B cell (primary cell): ENCODE measurements at regions not wholly inside any gene's neighbourhood (a gene's known extent, or its start where the extent isn't known, plus 50 kb on each side); places are given as distances from the start of the nearest gene placed in this dataset.

Source experiments
- ATAC-seq: fragments of 200-7000 bp; cut with Tn5 transposase; one replicate; pipeline ENCODE4 v1.10.0; 2021; ENCODE audit warnings: low read depth, mild to moderate bottlenecking, moderate number of reproducible peaks, moderate library complexity
- CTCF ChIA-PET: fragments of 350-600 bp; sonication (Branson Sonifier 250); formaldehyde crosslinking; loops from one replicate; lab custom pipeline; 2021; ENCODE audit warnings: antibody characterized with exemption, inconsistent platforms; lab: Charles Lee
- POLR2A ChIA-PET: fragments of 350-600 bp; sonication (Branson Sonifier 250); formaldehyde crosslinking; loops from one replicate; lab custom pipeline; 2021; ENCODE audit warnings: antibody characterized with exemption; lab: Charles Lee
- DNase-seq: peaks from one replicate; pipeline ENCODE4 v3.0.0; 2013
- H2AFZ ChIP-seq: 2 replicates; pipeline ENCODE4 v1.6.1; 2012; ENCODE audit warnings: mild to moderate bottlenecking, low read depth, low read length; ENCODE audit not compliant: insufficient read depth, poor library complexity, severe bottlenecking
- H3K27ac ChIP-seq, 2 donors: 1 replicate in 1 of 2; 2 replicates in 1 of 2; pipeline ENCODE4 v1.5.1; 2012 to 2013; ENCODE audit warnings: low read length in 2 of 2, mild to moderate bottlenecking in 2 of 2, moderate library complexity in 1 of 2
- H3K27me3 ChIP-seq, 4 experiments: fragments of 200-600 bp in 1 of 4; sonication (generic) in 1 of 4; replicated peaks in 1 of 4; 1 replicate in 2 of 4; 2 replicates in 2 of 4; pipeline versions ENCODE4 v1.6.1 to v1.7.0; 2013 to 2016; ENCODE audit warnings: low read length in 3 of 4, mild to moderate bottlenecking in 2 of 4, mixed read lengths in 1 of 4, moderate library complexity in 1 of 4; ENCODE audit not compliant: insufficient read depth in 4 of 4, control insufficient read depth in 3 of 4; ENCODE audit errors: control extremely low read depth in 1 of 4
- H3K36me3 ChIP-seq, 2 experiments: replicated peaks in 1 of 2; 1 replicate in 1 of 2; 2 replicates in 1 of 2; pipeline versions ENCODE4 v1.6.1 to v1.7.1; 2013; ENCODE audit warnings: low read length in 1 of 2; ENCODE audit not compliant: insufficient read depth in 2 of 2, control insufficient read depth in 1 of 2; ENCODE audit errors: control extremely low read depth in 1 of 2, extremely low read depth in 1 of 2
- H3K4me1 ChIP-seq, 2 donors: fragments of 200-600 bp in 1 of 2; sonication (generic) in 1 of 2; 1 replicate in 1 of 2; 2 replicates in 1 of 2; pipeline versions ENCODE4 v1.5.1 to v1.6.1; 2013 to 2017; ENCODE audit warnings: low read length in 2 of 2; ENCODE audit not compliant: control insufficient read depth in 2 of 2, insufficient read depth in 2 of 2
- H3K4me2 ChIP-seq: replicated peaks from 2 replicates; pipeline ENCODE3; 2012; ENCODE audit warnings: mild to moderate bottlenecking, low read depth, low read length; ENCODE audit not compliant: poor library complexity, severe bottlenecking
- H3K4me3 ChIP-seq, 5 experiments: fragments of 200-600 bp in 1 of 5; sonication (generic) in 1 of 5; 1 replicate in 3 of 5; 2 replicates in 2 of 5; pipeline versions ENCODE4 v1.5.1 to v1.7.0; 2011 to 2016; ENCODE audit warnings: low read length in 4 of 5, mild to moderate bottlenecking in 4 of 5, low read depth in 2 of 5, control low read depth in 1 of 5, moderate library complexity in 1 of 5; ENCODE audit not compliant: insufficient read depth in 1 of 5; ENCODE audit errors: control extremely low read depth in 1 of 5, extremely low read depth in 1 of 5
- H3K79me2 ChIP-seq: fragments of 200-600 bp; sonication (generic); one replicate; pipeline ENCODE4 v1.6.0; 2016; ENCODE audit warnings: low read length; ENCODE audit not compliant: control insufficient read depth, insufficient read depth
- H3K9ac ChIP-seq: fragments of 200-600 bp; sonication (generic); 2 replicates; pipeline ENCODE4 v1.6.1; 2017; ENCODE audit warnings: mild to moderate bottlenecking, low read length, moderate library complexity
- H3K9me3 ChIP-seq, 3 donors: one replicate each; pipeline versions ENCODE4 v1.6.1 to v1.7.1; 2013; ENCODE audit warnings: low read length in 2 of 3; ENCODE audit not compliant: control insufficient read depth in 2 of 3, insufficient read depth in 1 of 3; ENCODE audit errors: control extremely low read depth in 1 of 3
- H4K20me1 ChIP-seq: 2 replicates; pipeline ENCODE4 v1.6.0; 2012; ENCODE audit warnings: mild to moderate bottlenecking, low read length; ENCODE audit not compliant: insufficient read depth, control insufficient read depth, poor library complexity, severe bottlenecking
- H3K27ac Mint-ChIP-seq: one replicate; pipeline ENCODE4 v1.8.0; 2021; ENCODE audit warnings: mixed read lengths
- H3K27me3 Mint-ChIP-seq: one replicate; pipeline ENCODE4 v1.8.0; 2021; ENCODE audit warnings: mixed read lengths
- H3K4me1 Mint-ChIP-seq: one replicate; pipeline ENCODE4 v1.8.0; 2021; ENCODE audit warnings: mixed read lengths
- H3K4me3 Mint-ChIP-seq: one replicate; pipeline ENCODE4 v1.8.0; 2021; ENCODE audit warnings: mixed read lengths
- H3K9me3 Mint-ChIP-seq: one replicate; pipeline ENCODE4 v1.8.0; 2022; ENCODE audit warnings: mixed read lengths; ENCODE audit not compliant: insufficient read depth
- EZH2 ChIP-seq: IDR thresholded peaks from 2 replicates; pipeline ENCODE4 v1.6.1; 2012; ENCODE audit warnings: borderline replicate concordance, low read depth, mild to moderate bottlenecking, moderate library complexity, low read length; ENCODE audit not compliant: insufficient read depth, poor library complexity, severe bottlenecking
- WGBS: methylation state at CpG from one replicate; pipeline ENCODE4 v1.1.5; 2013; ENCODE audit warnings: missing lambda C conversion rate; ENCODE audit not compliant: insufficient coverage; 5-methylcytosine and 5-hydroxymethylcytosine counted together
- intact Hi-C: fragments of 100-400 bp; cut with micrococcal nuclease; formaldehyde crosslinking; loops from one replicate; pipeline ENCODE4 v1.10.0; 2022
- TF ChIP-seq, protein P1 (sequence below): fragments of 200-600 bp; IDR thresholded peaks from one replicate; pipeline ENCODE4 v1.8.0; 2022; ENCODE audit warnings: antibody characterized with exemption, mild to moderate bottlenecking

DNA sequence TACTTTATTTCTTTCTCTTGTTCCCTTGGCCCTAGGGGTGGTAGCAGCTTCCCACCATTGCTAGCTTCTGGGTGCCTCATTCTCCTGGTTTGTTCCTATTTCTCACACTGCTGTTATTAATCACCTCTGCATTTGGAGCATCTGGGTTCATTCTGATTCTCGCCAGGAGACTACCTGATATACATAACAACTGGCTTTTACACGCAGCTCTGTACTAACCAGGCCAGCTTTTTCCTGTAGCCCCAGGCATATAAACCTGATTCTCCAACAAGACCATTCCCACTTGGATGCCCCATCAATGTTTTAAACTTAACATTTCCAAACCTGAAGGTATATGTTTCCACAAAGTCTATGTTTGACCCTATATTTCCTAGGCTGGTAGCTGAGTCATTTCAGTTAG lies 403.9 kb upstream of the DCC start:
- H3K9me3 ChIP-seq: no peaks in the 10 kb centered on the region
- H3K9ac ChIP-seq: no peak overlapping the region
- ChIA-PET CTCF (no interaction called here), POLR2A (no interaction called here)
- H3K4me3 ChIP-seq: no peak overlapping the region
- H2AFZ ChIP-seq: no peak overlapping the region
- ATAC-seq (no peak), DNase-seq (no peak)
- no peaks in the 10 kb centered on the region for H3K4me1 Mint-ChIP-seq
- no peaks in the 10 kb centered on the region for H3K9me3 Mint-ChIP-seq
- WGBS: 84% methylated on average over 2 of the region's 2 CpGs
- TF ChIP-seq, protein P1, sequence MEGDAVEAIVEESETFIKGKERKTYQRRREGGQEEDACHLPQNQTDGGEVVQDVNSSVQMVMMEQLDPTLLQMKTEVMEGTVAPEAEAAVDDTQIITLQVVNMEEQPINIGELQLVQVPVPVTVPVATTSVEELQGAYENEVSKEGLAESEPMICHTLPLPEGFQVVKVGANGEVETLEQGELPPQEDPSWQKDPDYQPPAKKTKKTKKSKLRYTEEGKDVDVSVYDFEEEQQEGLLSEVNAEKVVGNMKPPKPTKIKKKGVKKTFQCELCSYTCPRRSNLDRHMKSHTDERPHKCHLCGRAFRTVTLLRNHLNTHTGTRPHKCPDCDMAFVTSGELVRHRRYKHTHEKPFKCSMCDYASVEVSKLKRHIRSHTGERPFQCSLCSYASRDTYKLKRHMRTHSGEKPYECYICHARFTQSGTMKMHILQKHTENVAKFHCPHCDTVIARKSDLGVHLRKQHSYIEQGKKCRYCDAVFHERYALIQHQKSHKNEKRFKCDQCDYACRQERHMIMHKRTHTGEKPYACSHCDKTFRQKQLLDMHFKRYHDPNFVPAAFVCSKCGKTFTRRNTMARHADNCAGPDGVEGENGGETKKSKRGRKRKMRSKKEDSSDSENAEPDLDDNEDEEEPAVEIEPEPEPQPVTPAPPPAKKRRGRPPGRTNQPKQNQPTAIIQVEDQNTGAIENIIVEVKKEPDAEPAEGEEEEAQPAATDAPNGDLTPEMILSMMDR: no peak
- TF ChIP-seq EZH2: no peak
- intact Hi-C loops: no loop called here
- no peaks in the 10 kb centered on the region for H4K20me1 ChIP-seq
- H3K27me3 Mint-ChIP-seq: no peaks in the 10 kb centered on the region
- H3K4me1 ChIP-seq: no peaks in the 10 kb centered on the region
- no peak overlapping the region for H3K27ac Mint-ChIP-seq
- no peak overlapping the region for H3K27ac ChIP-seq
- no peak overlapping the region for H3K4me3 Mint-ChIP-seq
- no peaks in the 10 kb centered on the region for H3K27me3 ChIP-seq
- H3K79me2 ChIP-seq: no peaks in the 10 kb centered on the region
- H3K4me2 ChIP-seq: no peak overlapping the region
- H3K36me3 ChIP-seq: no peaks in the 10 kb centered on the region

GRCh38 chr18:51941999-51942398 lies 398.0 kb upstream of the DCC start:
- no peak for ATAC-seq
- Histone ChIP-seq H3K4me1 (no peaks in the 10 kb centered on the region), H4K20me1 (no peaks in the 10 kb centered on the region), H3K79me2 (no peaks in the 10 kb centered on the region), H3K27ac (no peak overlapping the region), H3K4me2 (no peak overlapping the region), H3K9ac (no peak overlapping the region), H2AFZ (no peak overlapping the region), H3K27me3 (no peaks in the 10 kb centered on the region), H3K9me3 (peaks cover 0 to 3% (median 0%) of the 10 kb centered on the region in 3 donors), H3K4me3 (no peak overlapping the region), H3K36me3 (no peaks in the 10 kb centered on the region)
- TF ChIP-seq, protein P1: no peak
- no peak for TF ChIP-seq EZH2
- 100% methylated on average over 1 of the region's 2 CpGs for WGBS
- no peaks in the 10 kb centered on the region for H3K4me1 Mint-ChIP-seq
- no peak overlapping the region for H3K27ac Mint-ChIP-seq
- no peaks in the 10 kb centered on the region for H3K9me3 Mint-ChIP-seq
- ChIA-PET CTCF (no interaction called here), POLR2A (no interaction called here)
- no peaks in the 10 kb centered on the region for H3K27me3 Mint-ChIP-seq
- no peak overlapping the region for H3K4me3 Mint-ChIP-seq
- no peak for DNase-seq
- intact Hi-C loops: no loop called here
